Keratinocyte (primary cell): ENCODE measurements at regions not wholly inside any gene's neighbourhood (a gene's known extent, or its start where the extent isn't known, plus 50 kb on each side); places are given as distances from the start of the nearest gene placed in this dataset.

Experiments used
- DNase-seq: peaks from one replicate; pipeline ENCODE4 v3.0.0-alpha.2; 2011; ENCODE audit warnings: low read depth, missing footprints, low spot score
- FAIRE-seq: peaks from 2 replicates; lab custom pipeline; 2011; peaks lifted over from hg19 to GRCh38; lab: Jason Lieb, UNC
- H2AFZ ChIP-seq: 2 replicates; pipeline ENCODE4 v1.6.0; 2012; ENCODE audit warnings: low read length, control low read depth, inconsistent platforms; ENCODE audit not compliant: control insufficient read depth
- H3K27ac ChIP-seq: 2 replicates; pipeline ENCODE4 v1.5.1; 2011; ENCODE audit warnings: low read length; ENCODE audit not compliant: control insufficient read depth, insufficient read depth
- H3K27me3 ChIP-seq: 3 replicates; pipeline ENCODE4 v1.6.0; 2011; ENCODE audit warnings: low read length; ENCODE audit not compliant: control insufficient read depth, insufficient read depth; ENCODE audit errors: extremely low read depth
- H3K36me3 ChIP-seq, 2 experiments: 2 replicates in 1 of 2; 3 replicates in 1 of 2; pipeline ENCODE4 v1.5.1; 2011; ENCODE audit warnings: low read length in 2 of 2, mild to moderate bottlenecking in 1 of 2; ENCODE audit not compliant: control insufficient read depth in 2 of 2, insufficient read depth in 2 of 2; ENCODE audit errors: extremely low read depth in 1 of 2
- H3K4me1 ChIP-seq: 3 replicates; pipeline ENCODE4 v1.5.1; 2011; ENCODE audit warnings: low read length; ENCODE audit not compliant: control insufficient read depth, insufficient read depth; ENCODE audit errors: extremely low read depth
- H3K4me2 ChIP-seq: 3 replicates; pipeline ENCODE4 v1.6.0; 2011; ENCODE audit warnings: low read depth, low read length; ENCODE audit not compliant: control insufficient read depth, insufficient read depth; ENCODE audit errors: extremely low read depth
- H3K4me3 ChIP-seq, 3 experiments: fragments of 200-600 bp in 1 of 3; sonication (generic) in 1 of 3; 2 replicates in 2 of 3; 3 replicates in 1 of 3; pipeline ENCODE4 v1.5.1; 2011 to 2016; ENCODE audit warnings: low read length in 3 of 3, mild to moderate bottlenecking in 3 of 3, control low read depth in 2 of 3, inconsistent platforms in 1 of 3, low read depth in 1 of 3, mixed read lengths in 1 of 3, mixed run types in 1 of 3, moderate library complexity in 1 of 3; ENCODE audit not compliant: control insufficient read depth in 2 of 3, insufficient read depth in 2 of 3; ENCODE audit errors: extremely low read depth in 1 of 3
- H3K79me2 ChIP-seq: 2 replicates; pipeline ENCODE4 v1.6.0; 2012; ENCODE audit warnings: low read length; ENCODE audit not compliant: control insufficient read depth, insufficient read depth
- H3K9ac ChIP-seq: 3 replicates; pipeline ENCODE4 v1.6.0; 2011; ENCODE audit warnings: low read length; ENCODE audit not compliant: control insufficient read depth, insufficient read depth; ENCODE audit errors: extremely low read depth
- H3K9me1 ChIP-seq: 3 replicates; pipeline ENCODE4 v1.6.0; 2011; ENCODE audit warnings: low read length; ENCODE audit not compliant: control insufficient read depth, insufficient read depth; ENCODE audit errors: extremely low read depth
- H3K9me3 ChIP-seq: 2 replicates; pipeline ENCODE4 v1.5.1; 2012; ENCODE audit warnings: low read depth, low read length; ENCODE audit not compliant: control insufficient read depth
- H4K20me1 ChIP-seq: 3 replicates; pipeline ENCODE4 v1.6.0; 2011; ENCODE audit warnings: low read length; ENCODE audit not compliant: control insufficient read depth, insufficient read depth; ENCODE audit errors: extremely low read depth
- CTCF ChIP-seq, 3 experiments: IDR thresholded peaks in 1 of 3; conservative IDR thresholded peaks in 1 of 3; optimal IDR thresholded peaks in 1 of 3; 2 replicates in 2 of 3; 3 replicates in 1 of 3; pipeline versions ENCODE3 to v1.5.1; 2011; ENCODE audit warnings: low read length in 3 of 3, mild to moderate bottlenecking in 3 of 3, moderate library complexity in 2 of 3, control low read depth in 1 of 3, inconsistent platforms in 1 of 3; ENCODE audit not compliant: insufficient read depth in 2 of 3; ENCODE audit errors: extremely low read depth in 1 of 3
- EZH2 ChIP-seq: IDR thresholded peaks from one replicate; pipeline ENCODE4 v1.6.1; 2012; ENCODE audit warnings: inconsistent platforms, mild to moderate bottlenecking, low read length, moderate library complexity
- dilution Hi-C: fragments of 300-500 bp; cut with MboI; formaldehyde crosslinking; loops from one replicate; pipeline ENCODE4 v1.7.0; 2020; ENCODE audit warnings: low sequenced_read_pairs; ENCODE audit not compliant: extremely low pct_ligation_motif_present

DNA sequence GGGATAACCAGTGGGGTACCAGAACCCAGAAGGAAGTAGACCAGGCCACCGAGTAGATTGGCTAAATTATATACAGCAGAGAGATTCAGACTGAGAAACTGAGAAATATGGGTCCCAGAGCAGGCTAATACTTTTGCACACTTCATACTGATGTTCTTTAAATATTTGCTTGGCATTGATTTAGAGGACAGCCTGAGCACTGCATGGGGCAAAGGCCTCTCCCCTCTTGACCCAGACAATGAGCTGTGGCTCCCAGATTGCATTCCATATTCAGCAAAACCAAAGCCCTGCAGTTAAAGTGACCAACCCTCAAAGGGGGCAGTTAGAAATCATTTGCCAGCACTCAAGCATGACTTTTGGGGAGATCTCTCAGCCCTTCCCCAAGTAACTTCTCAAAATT is 279.2 kb downstream of the SUDS3 start:
- no peaks in the 10 kb centered on the region for H4K20me1 ChIP-seq
- H3K9me1 ChIP-seq: no peaks in the 10 kb centered on the region
- no peak overlapping the region for H3K4me2 ChIP-seq
- H3K4me3 ChIP-seq: no peak overlapping the region
- no peaks in the 10 kb centered on the region for H3K4me1 ChIP-seq
- DNase-seq (no peak), FAIRE-seq (no peak)
- no peak overlapping the region for H2AFZ ChIP-seq
- no peaks in the 10 kb centered on the region for H3K36me3 ChIP-seq
- no peak overlapping the region for H3K9ac ChIP-seq
- dilution Hi-C loops: no loop called here
- no peaks in the 10 kb centered on the region for H3K79me2 ChIP-seq
- H3K27ac ChIP-seq: no peak overlapping the region
- H3K27me3 ChIP-seq: no peaks in the 10 kb centered on the region
- H3K9me3 ChIP-seq: no peaks in the 10 kb centered on the region
- TF ChIP-seq EZH2: no peak
- TF ChIP-seq CTCF (optimal IDR thresholded peaks at IDR 0.05 in 1 of 3, IDR thresholded peaks at IDR 0.05 in 1 of 3, conservative IDR thresholded peaks at IDR 0.05 in 1 of 3; ENCODE audit: extremely low read depth in 1 of 3, insufficient read depth in 2 of 3, low read length in 3 of 3): no peak

- no peak overlapping the region for H3K27ac ChIP-seq
- dilution Hi-C loops: no loop called here
- no peaks in the 10 kb centered on the region for H3K27me3 ChIP-seq
- H2AFZ ChIP-seq: no peak overlapping the region
- FAIRE-seq (no peak), DNase-seq (no peak)
- H3K9ac ChIP-seq: no peak overlapping the region
- H4K20me1 ChIP-seq: no peaks in the 10 kb centered on the region
- no peak overlapping the region for H3K4me3 ChIP-seq
- H3K79me2 ChIP-seq: no peaks in the 10 kb centered on the region
- no peak overlapping the region for H3K4me2 ChIP-seq
- no peaks in the 10 kb centered on the region for H3K9me3 ChIP-seq
- no peaks in the 10 kb centered on the region for H3K4me1 ChIP-seq
- no peaks in the 10 kb centered on the region for H3K9me1 ChIP-seq
- TF ChIP-seq CTCF (optimal IDR thresholded peaks at IDR 0.05 in 1 of 3, IDR thresholded peaks at IDR 0.05 in 1 of 3, conservative IDR thresholded peaks at IDR 0.05 in 1 of 3; ENCODE audit: extremely low read depth in 1 of 3, insufficient read depth in 2 of 3, low read length in 3 of 3): no peak
- no peak for TF ChIP-seq EZH2
- no peaks in the 10 kb centered on the region for H3K36me3 ChIP-seq
These were observed 300.9 kb upstream of the SRRM4 start for GRCh38 chr12:118680356-118680963.
